Right lobe of liver (tissue), 6 donors: ENCODE measurements at regions not wholly inside any gene's neighbourhood (a gene's known extent, or its start where the extent isn't known, plus 50 kb on each side); places are given as distances from the start of the nearest gene placed in this dataset.

Experiments
- ATAC-seq, 4 donors: fragments of 200-7000 bp; cut with Tn5 transposase; one replicate each; pipeline ENCODE4 v1.9.1; 2020; ENCODE audit warnings: mild to moderate bottlenecking in 4 of 4, moderate library complexity in 4 of 4
- DNase-seq, 3 donors: peaks; one replicate each; pipeline ENCODE4 v3.0.0-alpha.2; 2020
- H3K27ac ChIP-seq, 3 donors: fragments of 200-600 bp; one replicate each; pipeline ENCODE4 v1.8.0; 2022
- H3K27me3 ChIP-seq, 2 donors: fragments of 200-600 bp; one replicate each; pipeline ENCODE4 v1.8.0; 2022
- H3K36me3 ChIP-seq, 4 donors: fragments of 200-600 bp; sonication (generic) in 1 of 4; one replicate each; pipeline versions ENCODE4 v1.5.1 to v1.8.0; 2017 to 2022; ENCODE audit warnings: control low read depth in 1 of 4
- H3K4me1 ChIP-seq, 4 donors: fragments of 200-600 bp; sonication (generic) in 1 of 4; one replicate each; pipeline versions ENCODE4 v1.5.1 to v1.8.0; 2017 to 2022; ENCODE audit warnings: control low read depth in 1 of 4
- H3K4me3 ChIP-seq, 3 donors: fragments of 200-600 bp; one replicate each; pipeline ENCODE4 v1.8.0; 2022
- H3K9me3 ChIP-seq, 4 donors: fragments of 200-600 bp; sonication (generic) in 1 of 4; one replicate each; pipeline versions ENCODE4 v1.5.1 to v1.8.0; 2017 to 2022; ENCODE audit warnings: control low read depth in 1 of 4
- POLR2A ChIP-seq: fragments of 450-650 bp; IDR thresholded peaks from one replicate; pipeline ENCODE4 v1.6.1; 2017; ENCODE audit warnings: antibody characterized with exemption, mild to moderate bottlenecking
- WGBS: methylation state at CpG from one replicate; pipeline ENCODE4 v1.1.6; 2018; ENCODE audit warnings: low coverage, low lambda C conversion rate; ENCODE audit not compliant: insufficient coverage; ENCODE audit errors: missing lambda C conversion rate; 5-methylcytosine and 5-hydroxymethylcytosine counted together
- intact Hi-C, 2 donors: fragments of 100-400 bp; cut with DNase I; formaldehyde crosslinking; loops; one replicate each; pipeline versions ENCODE4 v1.11.2 to v1.14.1; 2022
- TF ChIP-seq, protein P1 (sequence below), 4 donors: fragments of 200-600 bp in 3 of 4; fragments of 450-650 bp in 1 of 4; IDR thresholded peaks; one replicate each; pipeline versions ENCODE4 v1.5.1 to v1.8.0; 2016 to 2022; ENCODE audit warnings: antibody characterized with exemption in 4 of 4, mild to moderate bottlenecking in 2 of 4
- donor health status: DM: no; HTN: yes; CAD: no.
- donor health status: DM: no; HTN: no; CAD: no.
- donor health status: DM: no; HTN: no; CAD: no.
- donor health status: DM: no; HTN: yes; CAD: no.
- donor health status: DM: no; HTN: yes; CAD: no.

GRCh38 chr1:19591482-19592091, 52.5 kb upstream of the NBL1 start:
- intact Hi-C loops = no loop called here
- TF ChIP-seq, protein P1, sequence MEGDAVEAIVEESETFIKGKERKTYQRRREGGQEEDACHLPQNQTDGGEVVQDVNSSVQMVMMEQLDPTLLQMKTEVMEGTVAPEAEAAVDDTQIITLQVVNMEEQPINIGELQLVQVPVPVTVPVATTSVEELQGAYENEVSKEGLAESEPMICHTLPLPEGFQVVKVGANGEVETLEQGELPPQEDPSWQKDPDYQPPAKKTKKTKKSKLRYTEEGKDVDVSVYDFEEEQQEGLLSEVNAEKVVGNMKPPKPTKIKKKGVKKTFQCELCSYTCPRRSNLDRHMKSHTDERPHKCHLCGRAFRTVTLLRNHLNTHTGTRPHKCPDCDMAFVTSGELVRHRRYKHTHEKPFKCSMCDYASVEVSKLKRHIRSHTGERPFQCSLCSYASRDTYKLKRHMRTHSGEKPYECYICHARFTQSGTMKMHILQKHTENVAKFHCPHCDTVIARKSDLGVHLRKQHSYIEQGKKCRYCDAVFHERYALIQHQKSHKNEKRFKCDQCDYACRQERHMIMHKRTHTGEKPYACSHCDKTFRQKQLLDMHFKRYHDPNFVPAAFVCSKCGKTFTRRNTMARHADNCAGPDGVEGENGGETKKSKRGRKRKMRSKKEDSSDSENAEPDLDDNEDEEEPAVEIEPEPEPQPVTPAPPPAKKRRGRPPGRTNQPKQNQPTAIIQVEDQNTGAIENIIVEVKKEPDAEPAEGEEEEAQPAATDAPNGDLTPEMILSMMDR (IDR thresholded peaks at IDR 0.05) = no peak
- no peak for TF ChIP-seq POLR2A
- no peak for ATAC-seq
- H3K27me3 ChIP-seq = no peaks in the 10 kb centered on the region
- H3K9me3 ChIP-seq = no peaks in the 10 kb centered on the region
- no peak for DNase-seq
- no peak overlapping the region for H3K4me3 ChIP-seq
- H3K36me3 ChIP-seq = no peaks in the 10 kb centered on the region
- WGBS = 61% methylated on average over 5 of the region's 5 CpGs
- H3K4me1 ChIP-seq = peaks cover 0 to 4% (median 0%) of the 10 kb centered on the region in 4 donors
- no peak overlapping the region for H3K27ac ChIP-seq

GRCh38 chr1:19585507-19585906, 58.6 kb upstream of the NBL1 start:
- ATAC-seq = no peak
- Histone ChIP-seq H3K36me3 (no peaks in the 10 kb centered on the region), H3K4me1 (no peaks in the 10 kb centered on the region), H3K4me3 (no peak overlapping the region), H3K27me3 (no peaks in the 10 kb centered on the region), H3K9me3 (no peaks in the 10 kb centered on the region), H3K27ac (no peak overlapping the region)
- intact Hi-C loops = loop anchor here in 1 of 2 donors (10.0 kb wide), 1 partner anchor 191 kb away; no protein-coding TSS in a partner anchor
- DNase-seq = no peak
- TF ChIP-seq, protein P1 (IDR thresholded peaks at IDR 0.05) = no peak
- no peak for TF ChIP-seq POLR2A
- 92% methylated on average over 1 of the region's 1 CpG for WGBS

DNA sequence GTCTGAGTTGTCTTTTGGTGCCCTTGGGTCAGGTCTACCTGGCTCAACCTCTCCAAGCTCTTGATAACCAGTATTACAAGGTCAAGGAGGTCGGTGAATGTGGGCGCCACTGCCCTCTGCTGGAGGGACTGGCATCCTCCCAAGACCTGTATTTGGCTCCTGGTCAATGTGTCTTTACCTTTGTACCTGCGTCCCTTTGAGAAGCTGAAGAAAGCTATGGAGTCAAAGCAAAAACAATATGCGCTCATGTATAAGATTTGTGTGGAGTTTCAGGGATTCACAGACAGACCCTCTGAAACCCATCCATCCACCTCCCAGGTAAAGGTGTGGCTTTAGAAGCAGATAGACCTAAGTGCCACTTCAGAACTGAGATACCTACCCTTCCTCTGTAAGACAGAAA, 61.8 kb upstream of the NBL1 start:
- no peaks in the 10 kb centered on the region for H3K36me3 ChIP-seq
- DNase-seq (peak in 2 of 3 donors; percentile 30 to 52), ATAC-seq (peak; percentile 57 to 72 (median 62))
- WGBS = 0% methylated on average over 2 of the region's 4 CpGs
- H3K4me1 ChIP-seq = no peaks in the 10 kb centered on the region
- intact Hi-C loops = loop anchor here in 1 of 2 donors (10.0 kb wide), 1 partner anchor 188 kb away; no protein-coding TSS in a partner anchor
- H3K27ac ChIP-seq = no peak overlapping the region
- TF ChIP-seq, protein P1 (IDR thresholded peaks at IDR 0.05) = peak; percentile 41 to 67 (median 54)
- TF ChIP-seq POLR2A = no peak
- no peaks in the 10 kb centered on the region for H3K9me3 ChIP-seq
- H3K27me3 ChIP-seq = no peaks in the 10 kb centered on the region
- H3K4me3 ChIP-seq = no peak overlapping the region

DNA sequence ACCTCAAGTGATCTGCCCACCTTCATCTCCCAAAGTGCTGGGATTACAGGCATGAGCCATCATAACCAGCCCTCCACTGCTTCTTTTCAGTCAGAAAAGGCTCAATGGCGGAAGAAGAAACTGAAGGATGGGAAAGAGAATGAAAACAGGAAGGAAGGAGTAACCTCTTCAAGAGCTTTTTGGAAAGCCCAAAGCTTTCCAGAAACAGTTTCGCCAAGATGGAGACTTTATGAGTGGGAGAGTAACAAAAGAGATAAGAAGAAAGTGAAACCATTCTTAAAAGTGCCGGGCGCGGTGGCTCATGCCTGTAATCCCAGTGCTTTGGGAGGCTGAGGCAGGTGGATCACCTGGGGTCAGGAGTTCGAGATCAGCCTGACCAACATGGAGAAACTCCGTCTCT, 62.7 kb upstream of the NBL1 start:
- no peaks in the 10 kb centered on the region for H3K36me3 ChIP-seq
- no peaks in the 10 kb centered on the region for H3K4me1 ChIP-seq
- TF ChIP-seq, protein P1 (IDR thresholded peaks at IDR 0.05) = no peak
- no peak for TF ChIP-seq POLR2A
- no peaks in the 10 kb centered on the region for H3K27me3 ChIP-seq
- DNase-seq = no peak
- H3K27ac ChIP-seq = no peak overlapping the region
- ATAC-seq = no peak
- H3K9me3 ChIP-seq = no peaks in the 10 kb centered on the region
- WGBS = 78% methylated on average over 7 of the region's 7 CpGs
- intact Hi-C loops = loop anchor here in 1 of 2 donors (10.0 kb wide), 1 partner anchor 187 kb away; no protein-coding TSS in a partner anchor
- no peak overlapping the region for H3K4me3 ChIP-seq
